ENCODE measurements at regions not wholly inside any gene's neighbourhood (a gene's known extent, or its start where the extent isn't known, plus 50 kb on each side); places are given as distances from the start of the nearest gene placed in this dataset.
"Not testable (repeated sequence)": the region's sequence is repeated elsewhere in the genome, so short reads cannot be mapped to it uniquely, and the experiment has no call there.

DNA sequence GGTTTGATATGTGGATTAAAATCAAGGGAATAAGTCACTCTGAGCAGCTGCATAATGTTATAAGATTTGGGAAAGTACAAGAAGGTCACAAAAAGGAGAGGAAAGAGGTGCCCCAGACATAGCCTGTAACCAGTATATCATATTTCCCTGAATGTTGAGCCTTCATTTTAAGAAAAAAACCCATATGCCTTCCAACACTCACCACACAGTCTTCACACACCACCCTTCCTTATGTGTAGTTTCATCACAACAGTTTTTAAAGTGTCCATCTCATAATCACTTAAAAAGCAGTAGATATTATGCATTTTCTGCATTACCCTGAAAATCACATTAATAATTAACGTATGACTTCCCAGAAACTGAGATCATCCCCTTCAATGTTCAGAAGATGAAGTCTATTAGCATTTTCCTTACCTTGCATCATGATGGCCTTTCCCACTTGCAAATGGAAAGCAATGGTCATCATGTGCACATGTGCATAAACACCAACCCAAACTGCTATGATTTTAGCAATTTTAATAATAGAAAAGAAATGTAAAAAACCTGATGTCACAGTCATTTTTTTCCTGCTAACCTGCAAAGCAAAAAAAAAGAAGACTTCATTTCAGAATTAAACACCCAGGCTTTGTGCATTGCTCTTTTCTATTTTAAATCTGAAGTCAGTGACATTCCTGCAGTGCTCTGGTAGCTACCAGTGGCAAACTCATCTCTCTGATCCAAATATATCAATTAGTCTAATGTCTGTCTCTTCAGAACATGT is 465.0 kb downstream of the SUCLG1 start:
- no peak for DNase-seq (ENCODE audit: low spot score in 2 of 2)

DNA sequence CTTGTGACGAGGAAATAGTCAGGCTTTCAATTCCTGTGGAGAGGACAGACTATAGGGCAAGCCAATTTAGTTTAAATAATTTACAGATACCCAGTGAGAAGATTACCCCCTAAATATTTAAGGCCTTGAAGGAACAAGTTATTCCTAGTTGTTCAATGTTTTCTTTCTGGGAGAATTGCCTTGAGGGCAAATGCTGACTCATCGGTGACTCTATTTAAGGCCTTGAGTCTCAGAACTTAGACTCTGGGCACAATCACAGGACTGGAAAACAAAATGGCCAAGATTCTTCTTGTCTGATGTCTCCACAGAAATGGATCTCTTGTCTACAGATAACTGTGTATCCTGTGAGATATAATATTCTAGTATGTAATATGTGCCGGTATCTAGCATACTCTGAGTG is 467.1 kb downstream of the SUCLG1 start:
- Histone ChIP-seq H3K27ac (no peak overlapping the region), H3K27me3 (no peaks in the 10 kb centered on the region), H3K4me1 (no peaks in the 10 kb centered on the region), H3K4me3 (no peak overlapping the region), H3K9me3 (peaks cover 0 to 9% of the 10 kb centered on the region in 2 donors), H3K36me3 (no peaks in the 10 kb centered on the region)
- intact Hi-C loops (cut with DNase I; ENCODE audit: low total_unique reads): no loop called here
- TF ChIP-seq, protein P1, sequence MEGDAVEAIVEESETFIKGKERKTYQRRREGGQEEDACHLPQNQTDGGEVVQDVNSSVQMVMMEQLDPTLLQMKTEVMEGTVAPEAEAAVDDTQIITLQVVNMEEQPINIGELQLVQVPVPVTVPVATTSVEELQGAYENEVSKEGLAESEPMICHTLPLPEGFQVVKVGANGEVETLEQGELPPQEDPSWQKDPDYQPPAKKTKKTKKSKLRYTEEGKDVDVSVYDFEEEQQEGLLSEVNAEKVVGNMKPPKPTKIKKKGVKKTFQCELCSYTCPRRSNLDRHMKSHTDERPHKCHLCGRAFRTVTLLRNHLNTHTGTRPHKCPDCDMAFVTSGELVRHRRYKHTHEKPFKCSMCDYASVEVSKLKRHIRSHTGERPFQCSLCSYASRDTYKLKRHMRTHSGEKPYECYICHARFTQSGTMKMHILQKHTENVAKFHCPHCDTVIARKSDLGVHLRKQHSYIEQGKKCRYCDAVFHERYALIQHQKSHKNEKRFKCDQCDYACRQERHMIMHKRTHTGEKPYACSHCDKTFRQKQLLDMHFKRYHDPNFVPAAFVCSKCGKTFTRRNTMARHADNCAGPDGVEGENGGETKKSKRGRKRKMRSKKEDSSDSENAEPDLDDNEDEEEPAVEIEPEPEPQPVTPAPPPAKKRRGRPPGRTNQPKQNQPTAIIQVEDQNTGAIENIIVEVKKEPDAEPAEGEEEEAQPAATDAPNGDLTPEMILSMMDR (IDR thresholded peaks at IDR 0.05): no peak
- TF ChIP-seq POLR2A (IDR thresholded peaks at IDR 0.05) (no peak), POLR2AphosphoS5 (IDR thresholded peaks at IDR 0.05) (no peak)
- DNase-seq (ENCODE audit: low spot score in 2 of 2): no peak

More for the DNA sequence above, 465.0 kb downstream of the SUCLG1 start:
- no peaks in the 10 kb centered on the region for H3K27me3 ChIP-seq
- peaks cover 0 to 6% of the 10 kb centered on the region in 2 donors for H3K9me3 ChIP-seq
- no peak overlapping the region for H3K4me3 ChIP-seq
- intact Hi-C loops (cut with DNase I; ENCODE audit: low total_unique reads): no loop called here
- H3K36me3 ChIP-seq: no peaks in the 10 kb centered on the region
- H3K27ac ChIP-seq: no peak overlapping the region
- TF ChIP-seq POLR2A (IDR thresholded peaks at IDR 0.05): no peak
- TF ChIP-seq POLR2AphosphoS5 (IDR thresholded peaks at IDR 0.05): no peak
- TF ChIP-seq, protein P1 (IDR thresholded peaks at IDR 0.05): no peak
- no peaks in the 10 kb centered on the region for H3K4me1 ChIP-seq

DNA sequence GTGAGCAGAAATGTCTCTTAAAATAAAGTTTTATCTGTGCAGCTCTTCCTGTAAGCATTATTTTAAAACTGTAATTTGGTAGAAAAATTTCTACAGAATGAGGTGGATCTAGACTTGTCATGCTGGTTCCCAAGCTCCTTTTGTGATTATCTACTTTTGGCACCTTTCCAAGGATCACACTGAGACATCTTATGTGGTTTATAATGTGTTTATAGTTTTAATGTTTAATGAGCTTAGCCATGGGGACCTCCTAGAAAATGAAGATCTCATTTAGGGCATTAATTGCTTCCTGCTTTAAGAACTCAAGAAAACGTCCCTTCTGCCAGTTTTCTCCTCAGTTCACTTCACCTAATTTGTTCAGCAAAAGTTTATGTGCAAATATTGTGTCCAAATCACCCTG is 468.4 kb downstream of the SUCLG1 start:
- peaks cover 0 to 17% of the 10 kb centered on the region in 2 donors for H3K9me3 ChIP-seq
- intact Hi-C loops (cut with DNase I; ENCODE audit: low total_unique reads): no loop called here
- H3K36me3 ChIP-seq: no peaks in the 10 kb centered on the region
- H3K27ac ChIP-seq: no peak overlapping the region
- no peak for TF ChIP-seq POLR2A (IDR thresholded peaks at IDR 0.05)
- no peak for TF ChIP-seq POLR2AphosphoS5 (IDR thresholded peaks at IDR 0.05)
- TF ChIP-seq, protein P1 (IDR thresholded peaks at IDR 0.05): no peak
- H3K4me3 ChIP-seq: no peak overlapping the region
- H3K27me3 ChIP-seq: no peaks in the 10 kb centered on the region
- H3K4me1 ChIP-seq: no peaks in the 10 kb centered on the region
- no peak for DNase-seq (ENCODE audit: low spot score in 2 of 2)

DNA sequence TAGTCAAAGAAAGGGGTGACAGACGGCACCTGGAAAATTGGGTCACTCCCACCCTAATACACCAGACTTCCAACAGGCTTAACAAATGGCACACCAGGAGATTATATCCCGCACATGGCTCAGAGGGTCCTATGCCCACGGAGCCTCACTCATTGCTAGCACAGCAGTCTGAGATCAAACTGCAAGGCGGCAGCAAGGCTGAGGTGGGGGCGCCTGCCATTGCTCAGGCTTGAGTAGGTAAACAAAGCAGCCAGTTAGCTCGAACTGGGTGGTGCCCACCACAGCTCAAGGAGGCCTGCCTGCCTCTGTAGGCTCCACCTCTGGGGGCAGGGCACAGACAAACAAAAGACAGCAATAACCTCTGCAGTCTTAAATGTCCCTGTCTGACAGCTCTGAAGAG is 482.5 kb downstream of the SUCLG1 start:
- intact Hi-C loops (cut with DNase I; ENCODE audit: low total_unique reads); H3K27me3 ChIP-seq; H3K27ac ChIP-seq; H3K4me1 ChIP-seq; H3K36me3 ChIP-seq; H3K4me3 ChIP-seq; DNase-seq (ENCODE audit: low spot score in 2 of 2): not testable (repeated sequence)
- peaks cover 0 to 19% of the 10 kb centered on the region in 2 donors for H3K9me3 ChIP-seq

DNA sequence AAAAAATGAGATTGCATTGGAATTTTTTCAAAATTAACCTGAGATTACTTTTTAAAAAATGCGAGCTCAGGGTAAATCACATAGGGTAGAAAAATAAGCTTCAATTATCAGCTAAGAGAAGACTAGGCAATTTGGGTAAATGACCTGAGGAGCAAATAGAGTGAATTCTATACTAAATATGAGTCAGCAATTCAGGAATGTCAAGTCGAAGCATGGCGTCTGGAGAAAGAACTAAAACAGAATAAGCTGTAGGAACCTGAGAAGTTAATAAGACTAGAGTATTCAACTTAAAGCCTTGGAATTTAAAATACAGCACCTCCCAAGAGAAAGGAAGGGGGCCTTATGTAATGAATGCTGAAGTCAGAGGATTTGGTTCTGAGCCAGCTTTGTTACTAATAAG is 487.0 kb downstream of the SUCLG1 start:
- peaks cover 0 to 16% of the 10 kb centered on the region in 2 donors for H3K9me3 ChIP-seq
- TF ChIP-seq POLR2A (IDR thresholded peaks at IDR 0.05) (no peak), POLR2AphosphoS5 (IDR thresholded peaks at IDR 0.05) (no peak)
- TF ChIP-seq, protein P1 (IDR thresholded peaks at IDR 0.05): no peak

More for the DNA sequence above, 487.0 kb downstream of the SUCLG1 start:
- no peak for DNase-seq (ENCODE audit: low spot score in 2 of 2)
- Histone ChIP-seq H3K36me3 (no peaks in the 10 kb centered on the region), H3K27ac (no peak overlapping the region), H3K27me3 (no peaks in the 10 kb centered on the region), H3K4me3 (no peak overlapping the region), H3K4me1 (no peaks in the 10 kb centered on the region)
- intact Hi-C loops (cut with DNase I; ENCODE audit: low total_unique reads): no loop called here

Data from breast epithelium (tissue), 4 donors.